Lung (tissue), 11 donors: ENCODE measurements at regions not wholly inside any gene's neighbourhood (a gene's known extent, or its start where the extent isn't known, plus 50 kb on each side); places are given as distances from the start of the nearest gene placed in this dataset.

Source experiments
- ATAC-seq: fragments of 200-7000 bp; cut with Tn5 transposase; one replicate; pipeline ENCODE4 v1.9.1; 2020; ENCODE audit warnings: moderate number of reproducible peaks; ENCODE audit not compliant: insufficient read depth, low FRiP score
- DNase-seq, 3 donors: peaks; one replicate each; pipeline ENCODE4 v3.0.0-alpha.2; 2013 to 2017
- H3K27ac ChIP-seq, 2 donors: one replicate each; pipeline ENCODE4 v1.5.1; 2013; ENCODE audit warnings: mild to moderate bottlenecking in 2 of 2, moderate library complexity in 2 of 2, control low read depth in 1 of 2, inconsistent platforms in 1 of 2, low read depth in 1 of 2, low read length in 1 of 2
- H3K27me3 ChIP-seq, 3 donors: one replicate each; pipeline ENCODE4 v1.5.1; 2013; ENCODE audit warnings: low read length in 2 of 3; ENCODE audit not compliant: control insufficient read depth in 3 of 3, insufficient read depth in 3 of 3
- H3K36me3 ChIP-seq, 4 donors: one replicate each; pipeline ENCODE4 v1.5.1; 2013; ENCODE audit warnings: low read length in 4 of 4, mild to moderate bottlenecking in 1 of 4, moderate library complexity in 1 of 4; ENCODE audit not compliant: control insufficient read depth in 4 of 4, insufficient read depth in 4 of 4
- H3K4me1 ChIP-seq, 5 donors: one replicate each; pipeline ENCODE4 v1.5.1; 2013; ENCODE audit warnings: low read length in 5 of 5, mild to moderate bottlenecking in 2 of 5, moderate library complexity in 1 of 5; ENCODE audit not compliant: control insufficient read depth in 5 of 5, insufficient read depth in 5 of 5
- H3K4me3 ChIP-seq: one replicate; pipeline ENCODE4 v1.5.1; 2013; ENCODE audit warnings: mild to moderate bottlenecking, control low read depth, moderate library complexity
- H3K9ac ChIP-seq, 2 donors: one replicate each; pipeline ENCODE4 v1.5.1; 2013; ENCODE audit warnings: low read length in 2 of 2, control low read depth in 1 of 2; ENCODE audit not compliant: insufficient read depth in 1 of 2
- H3K9me3 ChIP-seq, 4 donors: one replicate each; pipeline ENCODE4 v1.5.1; 2013; ENCODE audit warnings: low read length in 3 of 4, mild to moderate bottlenecking in 1 of 4, moderate library complexity in 1 of 4; ENCODE audit not compliant: control insufficient read depth in 4 of 4, insufficient read depth in 3 of 4
- WGBS, 2 donors: extraction: QIAGEN DNeasy Blood & Tissue Kit; methylation state at CpG; one replicate each; pipeline ENCODE4 v1.1.7; 2013; 5-methylcytosine and 5-hydroxymethylcytosine counted together
- TF ChIP-seq, protein P1 (sequence below): IDR thresholded peaks from 2 replicates; pipeline ENCODE4 v1.5.1; 2012; ENCODE audit warnings: mild to moderate bottlenecking; ENCODE audit errors: control extremely low read depth, extremely low read depth
- donor health status: control.
- donor health status: control.
- donor health status: Bipolar disorder and iron deficiency.
- donor health status: healthy.
- donor health status: DM: yes; HTN: yes; CAD: no.

DNA sequence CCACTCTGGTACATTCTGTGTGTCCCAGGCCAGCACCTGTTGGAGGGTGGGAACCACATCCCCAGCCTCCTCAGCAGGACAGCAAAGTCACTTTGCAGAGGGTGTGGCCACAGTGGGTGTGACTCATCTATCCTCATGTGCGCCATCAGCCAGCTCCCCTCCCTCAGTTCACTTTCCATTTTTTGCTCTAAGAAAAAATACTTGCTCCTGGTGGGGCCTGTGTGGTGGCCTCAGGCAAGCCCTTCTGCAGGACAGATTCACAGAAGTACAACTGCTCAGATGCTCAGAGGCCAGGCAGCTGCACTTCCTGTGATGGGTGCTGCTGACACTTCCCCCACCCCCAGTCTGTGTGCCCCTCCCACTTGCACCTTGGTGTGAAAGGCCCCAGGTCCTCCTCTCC lies 78.3 kb upstream of the ALDH1L1 start:
- no peak overlapping the region for H3K4me3 ChIP-seq
- peaks cover 0 to 22% (median 7%) of the 10 kb centered on the region in 5 donors for H3K4me1 ChIP-seq
- TF ChIP-seq, protein P1, sequence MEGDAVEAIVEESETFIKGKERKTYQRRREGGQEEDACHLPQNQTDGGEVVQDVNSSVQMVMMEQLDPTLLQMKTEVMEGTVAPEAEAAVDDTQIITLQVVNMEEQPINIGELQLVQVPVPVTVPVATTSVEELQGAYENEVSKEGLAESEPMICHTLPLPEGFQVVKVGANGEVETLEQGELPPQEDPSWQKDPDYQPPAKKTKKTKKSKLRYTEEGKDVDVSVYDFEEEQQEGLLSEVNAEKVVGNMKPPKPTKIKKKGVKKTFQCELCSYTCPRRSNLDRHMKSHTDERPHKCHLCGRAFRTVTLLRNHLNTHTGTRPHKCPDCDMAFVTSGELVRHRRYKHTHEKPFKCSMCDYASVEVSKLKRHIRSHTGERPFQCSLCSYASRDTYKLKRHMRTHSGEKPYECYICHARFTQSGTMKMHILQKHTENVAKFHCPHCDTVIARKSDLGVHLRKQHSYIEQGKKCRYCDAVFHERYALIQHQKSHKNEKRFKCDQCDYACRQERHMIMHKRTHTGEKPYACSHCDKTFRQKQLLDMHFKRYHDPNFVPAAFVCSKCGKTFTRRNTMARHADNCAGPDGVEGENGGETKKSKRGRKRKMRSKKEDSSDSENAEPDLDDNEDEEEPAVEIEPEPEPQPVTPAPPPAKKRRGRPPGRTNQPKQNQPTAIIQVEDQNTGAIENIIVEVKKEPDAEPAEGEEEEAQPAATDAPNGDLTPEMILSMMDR, result no peak
- no peak overlapping the region for H3K27ac ChIP-seq
- DNase-seq (no peak), ATAC-seq (no peak)
- H3K9me3 ChIP-seq, result peaks cover 0 to 3% (median 0%) of the 10 kb centered on the region in 4 donors
- H3K27me3 ChIP-seq, result no peaks in the 10 kb centered on the region
- H3K9ac ChIP-seq, result no peak overlapping the region
- WGBS, 2 donors, result 56 to 88% methylated on average over 1 of the region's 1 CpG
- no peaks in the 10 kb centered on the region for H3K36me3 ChIP-seq

DNA sequence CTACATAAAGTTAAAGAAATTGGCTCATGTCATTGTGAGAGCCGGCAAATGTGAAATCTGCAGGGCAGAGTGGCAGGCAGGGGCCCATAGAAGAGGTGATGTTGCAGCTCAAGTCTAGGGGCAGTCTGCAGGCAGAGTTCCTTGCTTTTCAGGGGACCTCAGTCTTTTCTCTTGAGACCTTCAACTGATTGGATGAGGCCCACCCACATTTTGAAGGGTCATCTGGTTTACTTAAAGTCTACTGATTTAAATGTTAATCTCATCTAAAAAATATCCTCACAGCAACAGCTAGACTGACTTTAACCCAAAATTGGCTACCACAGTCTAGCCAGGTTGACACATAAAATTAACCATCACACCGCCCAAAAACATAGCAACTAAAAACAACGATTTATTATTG lies 77.6 kb upstream of the ALDH1L1 start:
- no peak overlapping the region for H3K4me3 ChIP-seq
- TF ChIP-seq, protein P1, result no peak

DNA sequence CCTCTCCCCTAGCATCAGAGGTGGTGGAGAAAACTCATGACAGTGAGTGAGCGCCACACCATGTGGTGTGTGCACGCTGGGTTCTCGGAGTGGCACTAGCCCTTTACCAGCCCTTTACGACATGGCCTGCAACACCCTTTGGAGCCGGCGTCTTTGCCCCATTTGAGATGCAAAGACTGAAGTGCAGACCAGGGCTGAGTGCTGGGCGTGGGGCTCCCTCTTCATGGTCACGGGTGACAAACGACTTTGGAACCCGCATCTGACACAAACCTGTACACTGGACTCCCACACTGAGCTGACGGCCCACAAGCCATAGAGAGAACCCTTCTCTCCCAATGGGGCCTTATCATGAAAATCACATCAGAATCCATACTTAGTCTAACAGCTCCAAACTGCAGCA lies 76.8 kb upstream of the ALDH1L1 start:
- Histone ChIP-seq H3K9ac (no peak overlapping the region), H3K4me1 (peaks cover 0 to 22% (median 7%) of the 10 kb centered on the region in 5 donors), H3K36me3 (no peaks in the 10 kb centered on the region), H3K27me3 (no peaks in the 10 kb centered on the region), H3K9me3 (peaks cover 0 to 3% (median 0%) of the 10 kb centered on the region in 4 donors), H3K4me3 (no peak overlapping the region), H3K27ac (no peak overlapping the region)
- WGBS, 2 donors, result 85 to 92% methylated on average over 11 of the region's 11 CpGs
- TF ChIP-seq, protein P1, result no peak
- no peak for DNase-seq
- no peak for ATAC-seq

More for the DNA sequence above, 77.6 kb upstream of the ALDH1L1 start:
- peaks cover 0 to 22% (median 7%) of the 10 kb centered on the region in 5 donors for H3K4me1 ChIP-seq
- H3K27me3 ChIP-seq, result no peaks in the 10 kb centered on the region
- ATAC-seq (no peak), DNase-seq (no peak)
- no peak overlapping the region for H3K27ac ChIP-seq
- no peak overlapping the region for H3K9ac ChIP-seq
- H3K36me3 ChIP-seq, result no peaks in the 10 kb centered on the region
- 94 to 96% methylated on average over 3 of the region's 3 CpGs for WGBS, 2 donors
- peaks cover 0 to 3% (median 0%) of the 10 kb centered on the region in 4 donors for H3K9me3 ChIP-seq

DNA sequence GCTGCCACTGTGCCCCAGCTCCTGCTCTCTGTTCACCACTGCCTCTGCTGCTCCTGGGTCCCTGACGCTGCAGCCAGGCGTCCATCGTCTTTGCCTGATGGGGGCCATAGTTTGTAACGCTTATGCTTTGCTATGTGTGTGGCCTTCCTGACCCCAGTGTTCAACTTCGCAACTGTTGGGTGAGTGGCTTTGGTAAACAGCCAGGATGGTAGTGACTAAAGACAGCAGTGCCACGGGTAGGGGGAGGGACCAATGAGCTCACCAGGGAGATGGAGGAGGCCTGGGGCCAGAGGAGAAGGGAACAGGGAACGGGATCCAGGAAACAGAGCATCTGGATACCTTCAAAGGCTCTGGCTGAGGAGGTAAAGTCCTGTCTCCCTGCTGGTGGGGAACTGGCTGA lies 75.9 kb upstream of the ALDH1L1 start:
- no peaks in the 10 kb centered on the region for H3K36me3 ChIP-seq
- H3K27ac ChIP-seq, result no peak overlapping the region
- H3K4me1 ChIP-seq, result peaks cover 0 to 15% (median 4%) of the 10 kb centered on the region in 5 donors
- no peak overlapping the region for H3K9ac ChIP-seq
- no peaks in the 10 kb centered on the region for H3K27me3 ChIP-seq
- 69% methylated on average over 7 of the region's 7 CpGs for WGBS, 2 donors
- H3K9me3 ChIP-seq, result no peaks in the 10 kb centered on the region
- no peak for ATAC-seq
- DNase-seq, result peak; percentile 72 to 83 (median 79)
- H3K4me3 ChIP-seq, result no peak overlapping the region
- TF ChIP-seq, protein P1, result no peak
